ENCODE measurements at regions not wholly inside any gene's neighbourhood (a gene's known extent, or its start where the extent isn't known, plus 50 kb on each side); places are given as distances from the start of the nearest gene placed in this dataset.
"Not testable (repeated sequence)": the region's sequence is repeated elsewhere in the genome, so short reads cannot be mapped to it uniquely, and the experiment has no call there.

DNA sequence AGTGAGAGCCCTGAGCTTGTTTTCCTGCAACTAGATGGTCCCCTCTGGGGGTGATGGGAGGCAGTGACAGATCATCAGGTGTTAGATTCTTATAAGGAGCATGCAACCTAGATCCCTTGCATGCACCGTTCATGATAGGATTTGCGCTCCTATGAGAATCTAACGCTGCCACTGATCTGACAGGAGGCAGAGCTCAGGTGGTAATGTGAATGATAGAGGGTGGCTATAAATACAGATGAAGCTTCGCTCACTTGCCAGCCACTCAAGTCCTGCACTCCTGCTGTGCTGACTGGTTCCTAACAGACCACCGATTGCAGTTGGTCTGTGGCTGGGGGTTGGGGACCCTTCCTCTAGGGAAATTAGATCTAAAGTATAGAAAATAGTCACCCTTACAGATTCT lies 290.6 kb upstream of the ADCY2 start:
- DNase-seq, result no peak

DNA sequence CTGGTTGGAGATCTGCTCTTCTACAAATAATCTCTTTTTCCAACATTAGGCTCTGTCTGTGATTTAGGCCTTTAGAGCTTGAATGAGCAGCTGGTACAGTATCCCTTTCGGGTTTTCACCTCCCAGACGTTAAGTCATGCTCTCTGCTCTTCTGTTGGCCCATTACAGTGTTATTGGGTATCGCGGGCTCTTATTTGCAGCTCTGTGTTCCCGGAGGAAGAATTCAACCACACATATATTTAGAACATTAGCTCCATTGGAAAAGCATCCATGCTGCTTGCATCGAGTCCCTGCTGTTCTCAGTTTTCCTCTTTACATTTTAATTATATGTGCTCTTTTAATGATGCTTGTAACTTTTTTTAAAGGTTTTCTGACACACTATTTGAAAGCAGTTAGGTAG lies 278.0 kb upstream of the ADCY2 start:
- DNase-seq, result no peak

GRCh38 chr5:7131680-7132079 lies 264.3 kb upstream of the ADCY2 start:
- DNase-seq, result no peak

DNA sequence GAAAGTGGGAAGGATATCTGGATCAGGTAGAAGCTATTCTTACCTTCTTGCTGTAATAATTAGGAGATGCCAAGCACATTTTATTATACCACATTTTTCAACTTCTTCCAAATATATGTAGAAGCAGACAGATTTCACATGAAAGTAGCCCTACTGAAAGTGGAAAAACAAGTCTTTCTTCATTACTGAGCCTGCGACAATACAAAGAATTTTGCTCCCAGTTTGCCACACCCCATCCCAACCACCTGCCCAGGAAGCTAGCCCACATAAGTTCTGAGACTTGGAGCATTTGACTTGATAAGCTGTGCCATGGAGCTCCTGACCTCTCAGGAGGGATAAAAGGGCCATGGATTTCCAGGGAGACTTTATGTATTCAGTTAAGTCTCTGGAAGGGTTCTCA lies 249.1 kb upstream of the ADCY2 start:
- no peak for DNase-seq

DNA sequence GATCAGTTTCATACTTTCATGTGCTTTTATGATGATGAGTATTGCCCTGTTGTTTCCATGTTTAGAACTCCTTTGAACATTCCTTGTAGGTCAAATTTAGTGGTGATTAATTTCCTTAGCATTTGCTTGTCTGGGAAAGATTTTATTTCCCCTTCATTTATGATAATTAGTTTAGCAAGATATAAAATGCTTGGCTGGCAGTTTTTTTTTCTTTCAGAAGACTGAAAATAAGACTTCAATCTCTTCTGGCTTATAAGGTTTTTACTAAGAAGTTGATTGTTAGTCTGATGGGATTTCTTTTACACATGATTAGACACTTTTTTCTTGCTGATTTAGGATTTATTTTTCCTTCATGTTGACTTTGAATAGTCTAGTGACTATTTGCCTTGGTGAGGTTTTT lies 238.9 kb upstream of the ADCY2 start:
- DNase-seq, result no peak

GRCh38 chr5:7169240-7169878 lies 226.6 kb upstream of the ADCY2 start:
- DNase-seq, result no peak

- not testable (repeated sequence) for DNase-seq
Observed at GRCh38 chr5:7170785-7171184, 225.2 kb upstream of the ADCY2 start.

GRCh38 chr5:7179364-7179763 lies 216.6 kb upstream of the ADCY2 start:
- no peak for DNase-seq

GRCh38 chr5:7181841-7182240 lies 214.1 kb upstream of the ADCY2 start:
- no peak for DNase-seq

- no peak for DNase-seq
Observed at GRCh38 chr5:7185742-7186141, 210.2 kb upstream of the ADCY2 start.

- DNase-seq, result no peak
Observed at GRCh38 chr5:7186818-7187217, 209.1 kb upstream of the ADCY2 start.

GRCh38 chr5:7190712-7191250 lies 205.2 kb upstream of the ADCY2 start:
- DNase-seq, result no peak

DNA sequence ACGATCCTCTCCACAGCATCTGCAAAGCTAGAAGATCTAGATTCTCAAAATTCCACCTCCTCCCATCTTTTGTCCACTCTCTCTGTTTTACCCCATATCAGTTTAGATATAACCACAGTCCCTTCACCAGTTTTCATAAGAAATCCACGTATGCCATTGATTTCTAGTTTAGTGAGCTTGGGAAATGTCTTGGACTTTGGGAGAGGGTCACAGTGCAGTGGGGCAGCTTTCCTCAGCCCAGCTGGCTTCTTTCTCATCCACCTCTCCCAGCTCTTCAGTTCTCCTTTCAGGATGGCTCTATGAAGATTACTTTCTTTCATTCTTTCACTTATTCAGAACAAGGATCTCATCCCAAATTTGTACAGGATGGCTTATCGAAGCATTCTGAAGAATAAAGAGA lies 203.9 kb upstream of the ADCY2 start:
- DNase-seq, result no peak

DNA sequence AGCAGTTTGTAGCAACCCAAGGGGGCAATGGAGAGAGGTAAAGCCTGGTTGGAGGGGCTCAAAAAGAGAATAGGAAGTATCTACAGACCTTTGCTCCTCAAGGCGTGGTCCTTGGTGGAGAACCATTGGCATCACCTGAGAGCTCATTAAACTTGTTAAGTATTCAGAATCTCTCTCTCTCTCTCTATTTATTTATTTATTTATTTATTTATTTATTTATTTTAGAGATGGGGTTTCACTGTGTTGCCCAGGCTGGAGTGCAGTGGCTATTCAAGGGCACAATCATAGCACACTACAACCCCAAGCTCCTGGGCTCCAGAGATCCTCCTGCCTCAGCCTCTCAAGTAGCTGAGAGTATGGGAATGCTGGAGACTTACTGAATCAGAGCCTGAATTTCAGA lies 193.1 kb upstream of the ADCY2 start:
- DNase-seq, result no peak

DNA sequence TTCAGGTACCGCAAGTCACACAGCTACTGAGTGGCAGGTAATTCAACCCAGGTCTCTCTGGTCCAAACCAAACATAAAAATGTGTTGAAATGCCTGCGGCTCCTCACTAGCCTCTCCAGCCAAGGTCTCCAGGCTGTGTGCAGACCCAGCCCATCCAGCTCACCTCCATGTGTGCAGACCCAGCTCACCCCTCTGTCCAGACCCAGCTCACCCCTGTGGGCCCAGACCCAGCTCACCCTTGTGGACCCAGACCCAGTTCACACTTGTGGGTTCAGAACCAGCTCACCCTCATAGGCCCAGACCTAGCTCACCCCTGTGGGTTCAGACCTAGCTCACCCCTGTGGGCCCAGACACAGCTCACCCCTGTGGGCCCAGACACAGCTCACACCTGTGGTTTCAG lies 188.0 kb upstream of the ADCY2 start:
- DNase-seq, result no peak

- no peak for DNase-seq
Observed at GRCh38 chr5:7208938-7209337, 187.0 kb upstream of the ADCY2 start.

DNA sequence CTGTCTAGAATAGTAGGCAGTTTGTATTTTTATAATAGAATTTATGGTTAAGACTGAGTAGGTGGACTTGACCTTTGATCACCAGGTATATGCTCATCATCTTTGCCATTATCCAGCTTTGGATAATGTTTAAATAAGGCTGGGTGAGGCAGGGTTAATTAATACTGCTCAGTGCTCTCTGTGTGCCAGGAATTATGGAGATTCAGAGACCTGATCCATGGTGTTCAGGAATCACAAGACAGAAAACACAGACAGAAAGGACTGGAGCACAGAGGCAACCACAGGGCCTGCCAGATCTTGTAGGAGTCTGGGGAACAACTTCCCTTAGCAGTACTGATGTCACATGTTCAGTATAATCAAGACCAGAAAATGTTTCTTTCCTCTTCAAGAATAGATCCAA lies 186.3 kb upstream of the ADCY2 start:
- DNase-seq, result no peak

DNA sequence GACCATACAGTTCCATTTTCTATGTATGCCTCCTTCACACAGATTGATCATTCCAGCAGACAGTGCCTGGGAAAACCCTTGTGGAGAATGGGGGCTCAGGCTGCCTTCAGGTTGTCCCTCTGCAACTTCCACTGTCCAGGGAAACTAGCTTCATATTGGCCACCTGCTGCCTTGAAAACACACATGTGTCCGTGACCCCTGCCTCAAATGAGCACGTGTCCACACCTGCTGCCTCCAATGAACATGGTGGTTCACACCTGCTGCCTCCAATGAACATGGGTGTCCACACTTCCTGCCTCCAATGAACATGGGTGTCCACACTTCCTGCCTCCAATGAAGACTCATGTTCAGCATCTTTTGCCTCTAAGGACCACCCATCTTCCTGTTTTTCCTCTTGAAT lies 185.4 kb upstream of the ADCY2 start:
- no peak for DNase-seq

GRCh38 chr5:7213525-7213924 lies 182.4 kb upstream of the ADCY2 start:
- DNase-seq, result no peak

GRCh38 chr5:7214906-7215416 lies 181.0 kb upstream of the ADCY2 start:
- DNase-seq, result no peak

- no peak for DNase-seq
Observed at GRCh38 chr5:7218141-7218540, 177.8 kb upstream of the ADCY2 start.

GRCh38 chr5:7220156-7220555 lies 175.8 kb upstream of the ADCY2 start:
- no peak for DNase-seq

GRCh38 chr5:7221041-7221440 lies 174.9 kb upstream of the ADCY2 start:
- no peak for DNase-seq

GRCh38 chr5:7225826-7226225 lies 170.1 kb upstream of the ADCY2 start:
- DNase-seq, result no peak

- no peak for DNase-seq
Observed at GRCh38 chr5:7242118-7242710, 153.7 kb upstream of the ADCY2 start.

All from DMS 273 treated with DMSO at 0.1 percent for 48 hours (cell line).